Left ventricle myocardium inferior (tissue), 1 donor: ENCODE measurements at regions not wholly inside any gene's neighbourhood (a gene's known extent, or its start where the extent isn't known, plus 50 kb on each side); places are given as distances from the start of the nearest gene placed in this dataset.
"Not testable (repeated sequence)": the region's sequence is repeated elsewhere in the genome, so short reads cannot be mapped to it uniquely, and the experiment has no call there.

Experiments used
- DNase-seq: peaks from one replicate; pipeline ENCODE4 v3.0.0-alpha.2; 2020
- H3K27ac ChIP-seq: fragments of 200-600 bp; replicated peaks from 2 replicates; pipeline ENCODE4 v1.8.0; 2021
- H3K27me3 ChIP-seq: fragments of 200-600 bp; 2 replicates; pipeline ENCODE4 v1.8.0; 2021; ENCODE audit warnings: low read depth
- H3K36me3 ChIP-seq: fragments of 200-600 bp; 2 replicates; pipeline ENCODE4 v1.8.0; 2021
- H3K4me1 ChIP-seq: fragments of 200-600 bp; 2 replicates; pipeline ENCODE4 v1.8.0; 2021
- H3K4me3 ChIP-seq: fragments of 200-600 bp; 2 replicates; pipeline ENCODE4 v1.8.0; 2021; ENCODE audit warnings: mild to moderate bottlenecking, moderate library complexity
- H3K9me3 ChIP-seq: fragments of 200-600 bp; replicated peaks from 2 replicates; pipeline ENCODE4 v1.8.0; 2021
- intact Hi-C: fragments of 100-400 bp; cut with micrococcal nuclease; formaldehyde crosslinking; loops from one replicate; pipeline ENCODE4 v1.11.0; 2022
- TF ChIP-seq, protein P1 (sequence below): fragments of 200-600 bp; IDR thresholded peaks from 2 replicates; pipeline ENCODE4 v1.8.0; 2021; ENCODE audit warnings: antibody characterized with exemption, mild to moderate bottlenecking, borderline replicate concordance
- donor health status: DM: no; HTN: yes; CAD: no; lungs with severe emphysema.

DNA sequence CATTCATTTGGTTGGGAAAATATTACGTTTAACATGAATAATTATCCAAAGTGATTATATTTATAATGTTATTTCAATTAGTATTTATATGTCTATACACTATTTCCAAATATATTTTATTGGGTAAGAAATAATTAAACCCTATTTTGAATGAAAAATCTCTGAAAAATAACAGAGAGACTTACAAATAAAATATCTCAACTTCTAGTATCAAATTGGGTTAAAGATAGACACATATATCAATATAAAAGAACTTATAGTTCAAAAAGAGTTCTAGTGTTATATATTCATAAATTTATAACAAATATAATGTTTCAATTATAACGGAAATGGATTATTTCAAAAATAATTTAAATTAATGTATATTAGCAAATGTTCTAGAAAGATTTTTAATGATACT lies 482.6 kb upstream of the PCDH20 start:
- Histone ChIP-seq H3K4me1 (no peaks in the 10 kb centered on the region), H3K36me3 (no peaks in the 10 kb centered on the region), H3K27ac (no peak overlapping the region), H3K4me3 (no peak overlapping the region), H3K9me3 (no peaks in the 10 kb centered on the region), H3K27me3 (no peaks in the 10 kb centered on the region)
- intact Hi-C loops = no loop called here
- DNase-seq = no peak
- TF ChIP-seq, protein P1, sequence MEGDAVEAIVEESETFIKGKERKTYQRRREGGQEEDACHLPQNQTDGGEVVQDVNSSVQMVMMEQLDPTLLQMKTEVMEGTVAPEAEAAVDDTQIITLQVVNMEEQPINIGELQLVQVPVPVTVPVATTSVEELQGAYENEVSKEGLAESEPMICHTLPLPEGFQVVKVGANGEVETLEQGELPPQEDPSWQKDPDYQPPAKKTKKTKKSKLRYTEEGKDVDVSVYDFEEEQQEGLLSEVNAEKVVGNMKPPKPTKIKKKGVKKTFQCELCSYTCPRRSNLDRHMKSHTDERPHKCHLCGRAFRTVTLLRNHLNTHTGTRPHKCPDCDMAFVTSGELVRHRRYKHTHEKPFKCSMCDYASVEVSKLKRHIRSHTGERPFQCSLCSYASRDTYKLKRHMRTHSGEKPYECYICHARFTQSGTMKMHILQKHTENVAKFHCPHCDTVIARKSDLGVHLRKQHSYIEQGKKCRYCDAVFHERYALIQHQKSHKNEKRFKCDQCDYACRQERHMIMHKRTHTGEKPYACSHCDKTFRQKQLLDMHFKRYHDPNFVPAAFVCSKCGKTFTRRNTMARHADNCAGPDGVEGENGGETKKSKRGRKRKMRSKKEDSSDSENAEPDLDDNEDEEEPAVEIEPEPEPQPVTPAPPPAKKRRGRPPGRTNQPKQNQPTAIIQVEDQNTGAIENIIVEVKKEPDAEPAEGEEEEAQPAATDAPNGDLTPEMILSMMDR = no peak

DNA sequence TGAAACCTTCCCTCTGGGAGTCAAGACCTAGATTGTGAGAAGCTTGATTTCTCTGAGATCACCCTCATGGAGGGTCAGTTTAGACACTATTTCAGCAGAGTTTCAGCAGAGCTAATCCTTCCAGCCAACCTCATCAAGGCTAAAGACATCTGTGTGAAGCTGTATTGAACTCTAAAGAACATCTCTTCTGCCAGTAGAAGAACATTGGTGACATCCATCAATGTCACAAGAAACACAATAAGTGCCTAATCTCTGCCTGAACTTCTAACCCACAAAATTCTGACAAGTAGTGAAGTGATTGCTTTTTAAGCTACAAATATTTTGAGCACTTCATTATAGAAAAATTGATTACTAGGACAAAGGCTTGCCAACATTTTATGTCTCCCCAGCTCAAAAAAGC lies 475.8 kb upstream of the PCDH20 start:
- intact Hi-C loops = no loop called here
- H3K9me3 ChIP-seq = no peaks in the 10 kb centered on the region
- no peak overlapping the region for H3K27ac ChIP-seq
- H3K27me3 ChIP-seq = no peaks in the 10 kb centered on the region
- H3K36me3 ChIP-seq = no peaks in the 10 kb centered on the region
- no peaks in the 10 kb centered on the region for H3K4me1 ChIP-seq
- TF ChIP-seq, protein P1 = no peak
- no peak overlapping the region for H3K4me3 ChIP-seq
- no peak for DNase-seq

DNA sequence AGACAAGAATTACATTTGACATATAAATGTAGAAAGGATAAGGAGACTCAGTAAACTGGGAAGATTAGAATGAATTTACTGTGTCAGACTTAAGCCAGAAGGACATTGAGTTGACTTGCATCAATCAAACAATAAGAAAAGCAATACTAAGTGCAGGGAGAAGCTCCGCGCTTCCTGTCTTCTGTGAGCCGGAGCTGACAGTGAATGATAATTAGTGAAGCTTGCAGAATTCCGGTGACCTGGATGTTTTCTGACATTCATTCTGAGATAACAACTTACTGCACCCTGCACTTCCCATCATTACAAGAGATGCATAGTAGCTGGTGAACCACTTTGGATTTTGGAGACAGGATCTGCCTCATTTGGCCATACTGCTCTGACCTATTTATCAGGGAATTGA lies 469.2 kb upstream of the PCDH20 start:
- Histone ChIP-seq H3K4me3 (no peak overlapping the region), H3K9me3 (peaks cover 4% of the 10 kb centered on the region), H3K4me1 (no peaks in the 10 kb centered on the region), H3K36me3 (no peaks in the 10 kb centered on the region), H3K27ac (no peak overlapping the region), H3K27me3 (no peaks in the 10 kb centered on the region)
- intact Hi-C loops = no loop called here
- DNase-seq = no peak
- TF ChIP-seq, protein P1 = no peak

DNA sequence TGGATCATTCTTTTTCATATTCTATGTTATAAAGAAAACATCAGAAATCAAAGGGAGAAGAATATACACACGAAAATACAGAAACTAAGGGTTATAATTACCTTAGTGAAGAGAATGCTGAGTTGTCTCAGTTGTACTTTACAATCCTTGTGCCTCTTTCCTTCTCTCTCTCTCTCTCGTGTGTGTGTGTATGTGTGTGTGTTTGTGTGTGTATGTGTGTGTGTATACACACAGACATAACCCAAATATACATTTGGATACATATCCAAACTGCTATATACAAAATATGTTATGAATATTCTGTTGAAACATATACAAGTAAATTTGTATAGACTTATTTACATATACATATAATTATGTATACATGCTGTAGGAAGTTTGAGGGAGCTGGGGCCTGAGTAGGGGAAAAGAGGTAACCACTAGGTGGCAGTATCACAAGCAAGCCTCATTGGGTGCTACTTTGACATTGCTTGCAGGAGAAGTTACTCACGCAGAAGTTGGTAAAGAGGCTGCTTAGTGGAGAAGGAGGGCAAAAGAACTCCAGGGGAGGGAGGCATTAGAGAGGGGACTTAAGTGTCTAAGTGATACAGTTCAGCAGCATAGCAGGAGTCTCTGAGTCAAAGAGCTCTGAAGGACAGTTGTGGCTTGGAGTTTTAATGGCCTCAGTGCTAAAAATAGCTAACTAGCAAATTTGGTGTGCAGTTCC lies 465.1 kb upstream of the PCDH20 start:
- Histone ChIP-seq H3K36me3 (no peaks in the 10 kb centered on the region), H3K4me1 (no peaks in the 10 kb centered on the region), H3K27me3 (no peaks in the 10 kb centered on the region), H3K4me3 (no peak overlapping the region), H3K9me3 (peaks cover 38% of the 10 kb centered on the region), H3K27ac (no peak overlapping the region)
- DNase-seq = no peak
- TF ChIP-seq, protein P1 = peak; percentile 31
- intact Hi-C loops = no loop called here

DNA sequence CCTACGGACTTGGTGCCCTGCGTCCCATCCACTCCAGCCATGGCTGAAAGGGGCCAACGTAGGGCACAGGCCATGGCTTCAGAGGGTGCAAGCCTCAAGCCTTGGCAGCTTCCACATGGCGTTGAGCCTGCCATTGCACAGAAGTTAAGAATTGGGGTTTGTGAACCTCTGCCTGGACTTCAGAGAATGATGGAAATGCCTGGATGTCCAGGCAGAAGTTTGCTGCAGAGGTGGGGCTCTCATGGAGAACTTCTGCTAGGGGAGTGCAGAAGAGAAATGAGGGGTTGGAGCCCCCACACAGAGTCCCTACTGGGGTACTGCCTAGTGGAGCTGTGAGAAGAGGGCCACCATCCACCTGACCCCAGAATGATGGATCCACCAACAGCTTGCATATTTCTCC lies 462.9 kb upstream of the PCDH20 start:
- DNase-seq, H3K27me3 ChIP-seq, H3K4me1 ChIP-seq, H3K36me3 ChIP-seq, intact Hi-C loops, H3K4me3 ChIP-seq, H3K27ac ChIP-seq: not testable (repeated sequence)
- H3K9me3 ChIP-seq = peaks cover 55% of the 10 kb centered on the region

DNA sequence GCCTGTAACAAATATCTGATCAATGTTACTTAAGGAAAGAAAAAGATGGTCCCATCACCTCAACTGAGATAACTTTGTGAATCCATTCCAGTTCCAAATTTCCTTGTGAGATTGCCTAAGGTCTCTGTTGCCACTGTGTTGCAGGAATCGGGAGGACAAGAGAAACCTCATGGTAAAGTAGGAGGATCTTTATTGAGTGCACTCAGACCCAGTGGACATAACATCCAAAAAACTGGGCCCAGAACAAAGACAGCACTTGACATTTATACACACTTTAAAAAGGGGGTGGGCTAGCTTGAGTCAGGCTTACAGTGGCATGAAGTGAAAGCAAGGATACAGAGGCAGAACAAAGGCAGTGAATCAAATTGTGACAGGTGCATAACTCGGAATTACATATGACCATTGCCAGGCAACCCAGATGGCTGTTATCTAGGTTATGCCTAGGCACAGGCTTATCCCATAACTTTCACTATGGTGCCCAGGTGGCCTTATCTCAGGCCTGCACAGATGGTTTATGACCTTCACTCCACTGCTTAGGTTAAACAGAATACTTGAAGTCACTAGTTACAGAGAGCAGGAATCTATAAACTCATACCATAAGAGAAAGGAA lies 459.4 kb upstream of the PCDH20 start:
- Histone ChIP-seq H3K4me1 (no peaks in the 10 kb centered on the region), H3K27ac (no peak overlapping the region), H3K4me3 (no peak overlapping the region), H3K27me3 (no peaks in the 10 kb centered on the region), H3K36me3 (no peaks in the 10 kb centered on the region), H3K9me3 (peaks cover 54% of the 10 kb centered on the region)
- TF ChIP-seq, protein P1 = no peak
- intact Hi-C loops = no loop called here
- no peak for DNase-seq
